ENCODE measurements at regions not wholly inside any gene's neighbourhood (a gene's known extent, or its start where the extent isn't known, plus 50 kb on each side); places are given as distances from the start of the nearest gene placed in this dataset.

DNA sequence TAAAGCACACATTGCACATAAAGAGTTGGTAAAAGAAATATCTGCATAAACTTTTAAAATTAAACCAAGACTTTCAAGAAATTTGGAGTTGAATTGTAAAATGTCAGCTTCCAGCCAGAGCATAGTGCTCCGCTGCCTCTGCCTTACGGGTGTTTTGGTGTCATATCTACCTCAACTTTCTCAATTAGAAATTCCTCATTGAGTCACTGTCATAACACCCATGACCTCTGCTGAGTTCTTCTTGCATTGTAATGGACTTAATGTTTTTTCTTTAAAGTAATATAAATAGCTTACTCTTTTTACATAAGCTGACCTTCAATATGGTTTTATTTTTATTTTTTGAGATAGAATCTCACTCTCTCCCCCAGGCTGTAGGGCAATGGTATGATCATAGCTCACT, 551.0 kb upstream of the NBEA start:
- WGBS (ENCODE audit: extremely low coverage, insufficient coverage, insufficient read length) = no CpG with 5 or more reads among the region's 2 CpGs
- H2BK120ac ChIP-seq (ENCODE audit: insufficient read depth, low read length, poor library complexity) = no peak overlapping the region

DNA sequence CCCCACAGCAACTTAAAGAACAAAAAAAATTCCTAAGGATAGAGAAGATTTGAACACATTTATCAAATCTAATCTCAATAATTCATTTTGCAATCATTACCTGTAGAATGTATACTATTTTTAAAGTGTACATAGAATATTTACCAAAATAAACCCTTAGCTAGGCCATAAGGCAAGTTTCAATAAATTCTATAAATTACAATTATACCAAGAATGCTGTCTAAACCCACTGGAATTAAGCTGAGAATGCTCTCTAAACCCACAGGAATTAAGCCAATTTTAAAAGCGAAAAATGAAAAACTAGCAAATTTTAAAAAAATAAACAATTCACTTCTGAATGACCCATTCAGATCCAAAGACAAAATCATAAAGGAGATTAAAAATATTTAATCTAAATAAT, 540.4 kb upstream of the NBEA start:
- Histone ChIP-seq H4K12ac (ENCODE audit: low read depth, low read length) (no peak overlapping the region), H4K8ac (ENCODE audit: low read depth, low read length) (no peak overlapping the region), H3K9ac (ENCODE audit: low read length) (no peak overlapping the region), H3K27ac (ENCODE audit: low read depth, low read length) (no peak overlapping the region), H2BK5ac (ENCODE audit: low read depth, low read length, poor library complexity) (no peak overlapping the region), H4K91ac (ENCODE audit: low read depth, low read length) (no peak overlapping the region), H3K79me2 (ENCODE audit: control insufficient read depth, insufficient read depth, low read length, poor library complexity) (no peaks in the 10 kb centered on the region), H3K9me3 (ENCODE audit: insufficient read depth, low read depth, low read length) (no peaks in the 10 kb centered on the region), H3K4me3 (ENCODE audit: low read depth, low read length) (no peak overlapping the region), H2BK12ac (ENCODE audit: low read length) (no peak overlapping the region), H3K23ac (ENCODE audit: low read length) (no peak overlapping the region), H3K79me1 (ENCODE audit: low read length) (no peaks in the 10 kb centered on the region), H3K4me1 (ENCODE audit: control insufficient read depth in 1 of 2, insufficient read depth in 2 of 2, low read length in 2 of 2) (no peaks in the 10 kb centered on the region), H3K14ac (ENCODE audit: low read length) (no peak overlapping the region), H3K4ac (ENCODE audit: low read depth, low read length) (no peak overlapping the region), H2BK120ac (ENCODE audit: insufficient read depth, low read length, poor library complexity) (no peak overlapping the region), H2AK5ac (ENCODE audit: low read length) (no peak overlapping the region), H3K27me3 (ENCODE audit: insufficient read depth, low read length) (no peaks in the 10 kb centered on the region), H2AFZ (ENCODE audit: insufficient read depth, low read length, poor library complexity) (no peak overlapping the region), H3K18ac (ENCODE audit: low read length) (no peak overlapping the region), H3K36me3 (ENCODE audit: control insufficient read depth in 1 of 2, insufficient read depth in 2 of 2, low read length in 2 of 2) (no peaks in the 10 kb centered on the region), H3K4me2 (ENCODE audit: low read length) (no peak overlapping the region)
- DNase-seq = peak in 1 of 2 donors; percentile 69
- WGBS (ENCODE audit: extremely low coverage, insufficient coverage, insufficient read length) = no CpG with 5 or more reads among the region's 1 CpG

More for the DNA sequence above, 551.0 kb upstream of the NBEA start:
- Histone ChIP-seq H3K27ac (ENCODE audit: low read depth, low read length) (no peak overlapping the region), H4K91ac (ENCODE audit: low read depth, low read length) (no peak overlapping the region), H3K4me3 (ENCODE audit: low read depth, low read length) (no peak overlapping the region), H3K4me2 (ENCODE audit: low read length) (no peak overlapping the region), H3K9ac (ENCODE audit: low read length) (no peak overlapping the region), H3K14ac (ENCODE audit: low read length) (no peak overlapping the region), H2BK5ac (ENCODE audit: low read depth, low read length, poor library complexity) (no peak overlapping the region), H3K9me3 (ENCODE audit: insufficient read depth, low read depth, low read length) (no peaks in the 10 kb centered on the region), H3K4me1 (ENCODE audit: control insufficient read depth in 1 of 2, insufficient read depth in 2 of 2, low read length in 2 of 2) (no peaks in the 10 kb centered on the region), H3K27me3 (ENCODE audit: insufficient read depth, low read length) (no peaks in the 10 kb centered on the region), H2AK5ac (ENCODE audit: low read length) (no peak overlapping the region), H3K18ac (ENCODE audit: low read length) (no peak overlapping the region), H2BK12ac (ENCODE audit: low read length) (no peak overlapping the region), H3K79me2 (ENCODE audit: control insufficient read depth, insufficient read depth, low read length, poor library complexity) (no peaks in the 10 kb centered on the region), H2AFZ (ENCODE audit: insufficient read depth, low read length, poor library complexity) (no peak overlapping the region), H3K23ac (ENCODE audit: low read length) (no peak overlapping the region), H4K8ac (ENCODE audit: low read depth, low read length) (no peak overlapping the region), H3K4ac (ENCODE audit: low read depth, low read length) (no peak overlapping the region), H3K36me3 (ENCODE audit: control insufficient read depth in 1 of 2, insufficient read depth in 2 of 2, low read length in 2 of 2) (no peaks in the 10 kb centered on the region), H3K79me1 (ENCODE audit: low read length) (no peaks in the 10 kb centered on the region), H4K12ac (ENCODE audit: low read depth, low read length) (no peak overlapping the region)
- DNase-seq = peak; percentile 49 to 61

DNA sequence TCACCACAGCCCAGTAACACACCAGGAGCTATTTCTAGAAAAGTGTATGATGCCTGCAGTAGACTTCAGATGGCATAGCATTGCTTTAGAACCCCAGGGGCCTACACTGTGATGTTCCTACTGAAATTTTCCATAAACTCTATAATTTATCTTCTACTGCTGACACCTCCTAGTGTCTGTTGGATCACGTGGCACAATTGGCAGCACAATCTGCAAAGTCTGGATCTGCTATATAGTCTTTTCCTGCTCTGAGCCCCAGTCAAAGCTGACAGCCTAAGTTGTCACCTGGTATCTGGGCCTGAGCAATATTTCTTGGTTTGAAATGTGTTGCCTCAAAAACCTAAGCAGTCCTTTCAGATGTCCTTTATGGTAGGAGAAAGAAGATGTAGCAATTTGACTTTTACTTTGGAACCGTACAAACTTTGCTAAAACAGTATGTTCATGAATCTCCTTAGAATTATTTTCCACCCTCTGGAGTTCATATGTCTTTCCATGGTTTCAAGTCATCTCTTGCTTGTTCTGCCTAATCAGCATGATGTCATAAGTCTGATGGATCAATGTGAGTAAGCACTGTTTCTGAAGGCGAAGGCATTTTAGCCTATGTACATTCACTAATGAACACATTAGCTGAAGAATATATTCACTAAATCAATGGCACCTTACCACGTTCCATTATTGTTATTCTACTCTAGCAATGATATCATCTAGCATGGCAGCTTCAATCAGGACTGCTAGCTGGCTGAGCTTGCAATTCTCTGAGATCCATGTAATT, 536.5 kb upstream of the NBEA start:
- H4K12ac ChIP-seq (ENCODE audit: low read depth, low read length) = no peak overlapping the region
- no peaks in the 10 kb centered on the region for H3K79me1 ChIP-seq (ENCODE audit: low read length)
- WGBS (ENCODE audit: extremely low coverage, insufficient coverage, insufficient read length) = no CpG with 5 or more reads among the region's 4 CpGs
- no peaks in the 10 kb centered on the region for H3K79me2 ChIP-seq (ENCODE audit: control insufficient read depth, insufficient read depth, low read length, poor library complexity)
- H4K91ac ChIP-seq (ENCODE audit: low read depth, low read length) = no peak overlapping the region
- no peak overlapping the region for H2BK5ac ChIP-seq (ENCODE audit: low read depth, low read length, poor library complexity)
- no peak overlapping the region for H3K23ac ChIP-seq (ENCODE audit: low read length)
- no peak overlapping the region for H2AK5ac ChIP-seq (ENCODE audit: low read length)
- no peak overlapping the region for H3K4me2 ChIP-seq (ENCODE audit: low read length)
- H3K9me3 ChIP-seq (ENCODE audit: insufficient read depth, low read depth, low read length) = no peaks in the 10 kb centered on the region
- H3K4ac ChIP-seq (ENCODE audit: low read depth, low read length) = no peak overlapping the region
- no peak for DNase-seq
- H3K36me3 ChIP-seq (ENCODE audit: control insufficient read depth in 1 of 2, insufficient read depth in 2 of 2, low read length in 2 of 2) = no peaks in the 10 kb centered on the region
- no peak overlapping the region for H2BK120ac ChIP-seq (ENCODE audit: insufficient read depth, low read length, poor library complexity)
- H3K4me1 ChIP-seq (ENCODE audit: control insufficient read depth in 1 of 2, insufficient read depth in 2 of 2, low read length in 2 of 2) = no peaks in the 10 kb centered on the region
- H3K27ac ChIP-seq (ENCODE audit: low read depth, low read length) = no peak overlapping the region
- no peak overlapping the region for H3K18ac ChIP-seq (ENCODE audit: low read length)
- H3K4me3 ChIP-seq (ENCODE audit: low read depth, low read length) = no peak overlapping the region
- H3K14ac ChIP-seq (ENCODE audit: low read length) = no peak overlapping the region
- H4K8ac ChIP-seq (ENCODE audit: low read depth, low read length) = no peak overlapping the region
- H3K9ac ChIP-seq (ENCODE audit: low read length) = no peak overlapping the region
- H3K27me3 ChIP-seq (ENCODE audit: insufficient read depth, low read length) = no peaks in the 10 kb centered on the region
- no peak overlapping the region for H2AFZ ChIP-seq (ENCODE audit: insufficient read depth, low read length, poor library complexity)
- no peak overlapping the region for H2BK12ac ChIP-seq (ENCODE audit: low read length)

DNA sequence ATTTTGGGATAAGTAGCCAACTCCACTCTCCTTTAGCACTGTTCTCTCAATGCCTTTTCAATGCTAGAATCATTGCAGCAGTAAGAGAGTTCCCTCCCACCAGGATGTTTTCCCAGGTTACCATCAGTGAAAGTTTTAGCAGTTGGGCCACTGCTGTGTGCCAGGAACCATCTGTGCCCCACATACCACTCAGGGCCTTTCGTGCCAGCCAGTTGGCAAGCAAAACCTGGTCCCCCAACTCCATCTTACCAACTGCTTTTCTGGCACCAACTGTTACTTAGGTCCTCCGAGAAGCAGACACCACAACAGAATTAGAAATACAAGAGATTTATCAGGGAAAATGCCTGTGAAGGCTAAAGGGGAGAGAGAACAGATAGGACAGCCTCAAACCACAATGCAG, 533.4 kb upstream of the NBEA start:
- no peak overlapping the region for H2AFZ ChIP-seq (ENCODE audit: insufficient read depth, low read length, poor library complexity)
- no peak overlapping the region for H3K9ac ChIP-seq (ENCODE audit: low read length)
- H3K23ac ChIP-seq (ENCODE audit: low read length) = no peak overlapping the region
- WGBS (ENCODE audit: extremely low coverage, insufficient coverage, insufficient read length) = no CpG with 5 or more reads among the region's 2 CpGs
- H3K4ac ChIP-seq (ENCODE audit: low read depth, low read length) = no peak overlapping the region
- H4K91ac ChIP-seq (ENCODE audit: low read depth, low read length) = no peak overlapping the region
- H3K36me3 ChIP-seq (ENCODE audit: control insufficient read depth in 1 of 2, insufficient read depth in 2 of 2, low read length in 2 of 2) = no peaks in the 10 kb centered on the region
- H3K4me1 ChIP-seq (ENCODE audit: control insufficient read depth in 1 of 2, insufficient read depth in 2 of 2, low read length in 2 of 2) = peaks cover 2 to 4% of the 10 kb centered on the region in 2 experiments
- H3K79me2 ChIP-seq (ENCODE audit: control insufficient read depth, insufficient read depth, low read length, poor library complexity) = no peaks in the 10 kb centered on the region
- DNase-seq = no peak
- H2BK5ac ChIP-seq (ENCODE audit: low read depth, low read length, poor library complexity) = no peak overlapping the region
- no peaks in the 10 kb centered on the region for H3K9me3 ChIP-seq (ENCODE audit: insufficient read depth, low read depth, low read length)
- no peak overlapping the region for H4K8ac ChIP-seq (ENCODE audit: low read depth, low read length)
- no peak overlapping the region for H2BK120ac ChIP-seq (ENCODE audit: insufficient read depth, low read length, poor library complexity)
- no peaks in the 10 kb centered on the region for H3K27me3 ChIP-seq (ENCODE audit: insufficient read depth, low read length)
- no peak overlapping the region for H4K12ac ChIP-seq (ENCODE audit: low read depth, low read length)
- H2BK12ac ChIP-seq (ENCODE audit: low read length) = no peak overlapping the region
- no peaks in the 10 kb centered on the region for H3K79me1 ChIP-seq (ENCODE audit: low read length)
- H2AK5ac ChIP-seq (ENCODE audit: low read length) = no peak overlapping the region
- no peak overlapping the region for H3K18ac ChIP-seq (ENCODE audit: low read length)
- no peak overlapping the region for H3K27ac ChIP-seq (ENCODE audit: low read depth, low read length)
- H3K4me3 ChIP-seq (ENCODE audit: low read depth, low read length) = no peak overlapping the region
- H3K14ac ChIP-seq (ENCODE audit: low read length) = no peak overlapping the region
- H3K4me2 ChIP-seq (ENCODE audit: low read length) = no peak overlapping the region

Data from trophoblast cell (in vitro differentiated cells and primary cell).